LoVo (cell line): ENCODE measurements at regions not wholly inside any gene's neighbourhood (a gene's known extent, or its start where the extent isn't known, plus 50 kb on each side); places are given as distances from the start of the nearest gene placed in this dataset.
A peak's percentile ranks its signal among the peaks of the same experiment; 100 is the strongest.

Source experiments
- DNase-seq: peaks from one replicate; pipeline ENCODE4 v3.0.0-alpha.2; 2016; ENCODE audit warnings: low spot score

GRCh38 chr2:59005836-59006615 lies 764.9 kb upstream of the FANCL start:
- no peak for DNase-seq

- DNase-seq, result no peak
Observed at GRCh38 chr2:59004621-59005020, 763.5 kb upstream of the FANCL start.

- DNase-seq, result no peak
Observed at GRCh38 chr2:59000796-59001195, 759.7 kb upstream of the FANCL start.

- DNase-seq, result no peak
Observed at GRCh38 chr2:58992062-58992706, 751.1 kb upstream of the FANCL start.

- DNase-seq, result no peak
Observed at GRCh38 chr2:58991357-58991756, 750.2 kb upstream of the FANCL start.

GRCh38 chr2:58985541-58985940 lies 744.4 kb upstream of the FANCL start:
- no peak for DNase-seq

GRCh38 chr2:58984731-58985130 lies 743.6 kb upstream of the FANCL start:
- DNase-seq, result no peak

- no peak for DNase-seq
Observed at GRCh38 chr2:58983111-58983510, 742.0 kb upstream of the FANCL start.

- no peak for DNase-seq
Observed at GRCh38 chr2:58981237-58981636, 740.1 kb upstream of the FANCL start.

- DNase-seq, result no peak
Observed at GRCh38 chr2:58976375-58977071, 735.4 kb upstream of the FANCL start.

- DNase-seq, result no peak
Observed at GRCh38 chr2:58974881-58975280, 733.8 kb upstream of the FANCL start.

GRCh38 chr2:58974426-58974825 lies 733.3 kb upstream of the FANCL start:
- DNase-seq, result no peak

GRCh38 chr2:58973811-58974281 lies 732.7 kb upstream of the FANCL start:
- no peak for DNase-seq

GRCh38 chr2:58972737-58973136 lies 731.6 kb upstream of the FANCL start:
- DNase-seq, result no peak

- DNase-seq, result no peak
Observed at GRCh38 chr2:58971511-58972360, 730.6 kb upstream of the FANCL start.

- DNase-seq, result no peak
Observed at GRCh38 chr2:58970365-58970764, 729.2 kb upstream of the FANCL start.

- no peak for DNase-seq
Observed at GRCh38 chr2:58968885-58969284, 727.8 kb upstream of the FANCL start.

GRCh38 chr2:58967736-58968135 lies 726.6 kb upstream of the FANCL start:
- DNase-seq, result peak; percentile 38

- DNase-seq, result no peak
Observed at GRCh38 chr2:58965602-58966001, 724.5 kb upstream of the FANCL start.

- no peak for DNase-seq
Observed at GRCh38 chr2:58959996-58960395, 718.9 kb upstream of the FANCL start.

GRCh38 chr2:58957188-58957840 lies 716.2 kb upstream of the FANCL start:
- no peak for DNase-seq
